Astrocyte (in vitro differentiated cells and primary cell): ENCODE measurements at regions not wholly inside any gene's neighbourhood (a gene's known extent, or its start where the extent isn't known, plus 50 kb on each side); places are given as distances from the start of the nearest gene placed in this dataset.
A peak's percentile ranks its signal among the peaks of the same experiment; 100 is the strongest.

Experiments used
- DNase-seq: peaks from one replicate; pipeline ENCODE4 v3.0.0-alpha.2; 2010; ENCODE audit warnings: low read depth
- FAIRE-seq: peaks from 2 replicates; lab custom pipeline; 2011; peaks lifted over from hg19 to GRCh38; lab: Jason Lieb, UNC
- H2AFZ ChIP-seq: 2 replicates; pipeline ENCODE4 v1.6.0; 2012; ENCODE audit warnings: low read depth, low read length, inconsistent platforms
- H3K27ac ChIP-seq: 2 replicates; pipeline ENCODE4 v1.5.1; 2011; ENCODE audit warnings: low read depth, low read length, inconsistent platforms
- H3K27me3 ChIP-seq: 2 replicates; pipeline ENCODE4 v1.6.0; 2011; ENCODE audit warnings: low read length, inconsistent platforms; ENCODE audit not compliant: insufficient read depth
- H3K36me3 ChIP-seq: 2 replicates; pipeline ENCODE4 v1.5.1; 2011; ENCODE audit warnings: low read length, inconsistent platforms; ENCODE audit not compliant: insufficient read depth
- H3K4me1 ChIP-seq: 2 replicates; pipeline ENCODE4 v1.5.1; 2011; ENCODE audit warnings: low read length, inconsistent platforms; ENCODE audit not compliant: insufficient read depth
- H3K4me2 ChIP-seq: 2 replicates; pipeline ENCODE4 v1.6.0; 2012; ENCODE audit warnings: low read length, inconsistent platforms
- H3K4me3 ChIP-seq: 2 replicates; pipeline ENCODE4 v1.5.1; 2011; ENCODE audit warnings: low read depth, mild to moderate bottlenecking, low read length, inconsistent platforms; ENCODE audit not compliant: insufficient read depth
- H3K79me2 ChIP-seq: 2 replicates; pipeline ENCODE4 v1.6.0; 2012; ENCODE audit warnings: mild to moderate bottlenecking, low read length, inconsistent platforms; ENCODE audit not compliant: insufficient read depth
- H3K9ac ChIP-seq: 2 replicates; pipeline ENCODE4 v1.6.0; 2012; ENCODE audit warnings: mild to moderate bottlenecking, low read length, inconsistent platforms
- H3K9me3 ChIP-seq: 2 replicates; pipeline ENCODE4 v1.5.1; 2012; ENCODE audit warnings: low read depth, mild to moderate bottlenecking, low read length, inconsistent platforms; ENCODE audit not compliant: insufficient read depth
- H4K20me1 ChIP-seq: 2 replicates; pipeline ENCODE4 v1.6.0; 2012; ENCODE audit warnings: low read length, inconsistent platforms; ENCODE audit not compliant: insufficient read depth
- H3K27ac Mint-ChIP-seq: one replicate; pipeline ENCODE4 v1.8.0; 2021; ENCODE audit warnings: mild to moderate bottlenecking, mixed read lengths; ENCODE audit not compliant: unreplicated experiment
- H3K27me3 Mint-ChIP-seq: one replicate; pipeline ENCODE4 v1.8.0; 2021; ENCODE audit warnings: low read depth, mixed read lengths; ENCODE audit not compliant: unreplicated experiment
- H3K36me3 Mint-ChIP-seq: one replicate; pipeline ENCODE4 v1.8.0; 2021; ENCODE audit warnings: low read depth, mixed read lengths; ENCODE audit not compliant: unreplicated experiment
- H3K4me1 Mint-ChIP-seq: one replicate; pipeline ENCODE4 v1.8.0; 2021; ENCODE audit warnings: low read depth, mixed read lengths; ENCODE audit not compliant: unreplicated experiment
- H3K4me3 Mint-ChIP-seq: one replicate; pipeline ENCODE4 v1.8.0; 2021; ENCODE audit warnings: mild to moderate bottlenecking, moderate library complexity, mixed read lengths; ENCODE audit not compliant: unreplicated experiment
- H3K9me3 Mint-ChIP-seq: one replicate; pipeline ENCODE4 v1.8.0; 2021; ENCODE audit warnings: mild to moderate bottlenecking, mixed read lengths; ENCODE audit not compliant: unreplicated experiment
- CTCF ChIP-seq: IDR thresholded peaks from 2 replicates; pipeline ENCODE4 v1.5.1; 2011; ENCODE audit warnings: low read depth, mild to moderate bottlenecking, inconsistent platforms, low read length, moderate library complexity; ENCODE audit not compliant: insufficient read depth
- EZH2 ChIP-seq: IDR thresholded peaks from 2 replicates; pipeline ENCODE4 v1.6.1; 2012; ENCODE audit warnings: mild to moderate bottlenecking, low read length, inconsistent platforms; ENCODE audit not compliant: insufficient read depth

GRCh38 chr16:7967996-7968509 lies 622.3 kb downstream of the TMEM114 start:
- Histone ChIP-seq H4K20me1 (no peaks in the 10 kb centered on the region), H3K27me3 (no peaks in the 10 kb centered on the region), H3K9me3 (peaks cover 6% of the 10 kb centered on the region), H3K79me2 (no peaks in the 10 kb centered on the region), H3K4me2 (no peak overlapping the region), H3K27ac (no peak overlapping the region), H3K4me3 (no peak overlapping the region), H2AFZ (no peak overlapping the region), H3K36me3 (no peaks in the 10 kb centered on the region), H3K4me1 (no peaks in the 10 kb centered on the region), H3K9ac (no peak overlapping the region)
- TF ChIP-seq CTCF = no peak
- no peak for TF ChIP-seq EZH2
- FAIRE-seq (no peak), DNase-seq (no peak)
- peak overlapping the region; percentile 75 for H3K27ac Mint-ChIP-seq
- H3K4me1 Mint-ChIP-seq = peaks cover 28% of the 10 kb centered on the region
- no peak overlapping the region for H3K4me3 Mint-ChIP-seq
- H3K27me3 Mint-ChIP-seq = no peaks in the 10 kb centered on the region
- no peaks in the 10 kb centered on the region for H3K9me3 Mint-ChIP-seq
- no peaks in the 10 kb centered on the region for H3K36me3 Mint-ChIP-seq

- peaks cover 1% of the 10 kb centered on the region for H3K27me3 Mint-ChIP-seq
- H3K27me3 ChIP-seq = no peaks in the 10 kb centered on the region
- no peak for TF ChIP-seq CTCF
- no peak for TF ChIP-seq EZH2
- H3K27ac Mint-ChIP-seq = no peak overlapping the region
- no peaks in the 10 kb centered on the region for H3K36me3 ChIP-seq
- H3K4me3 Mint-ChIP-seq = no peak overlapping the region
- DNase-seq (no peak), FAIRE-seq (no peak)
- H3K4me2 ChIP-seq = no peak overlapping the region
- peaks cover 26% of the 10 kb centered on the region for H3K4me1 Mint-ChIP-seq
- no peak overlapping the region for H3K27ac ChIP-seq
- H3K4me1 ChIP-seq = no peaks in the 10 kb centered on the region
- no peaks in the 10 kb centered on the region for H3K36me3 Mint-ChIP-seq
- H3K9me3 Mint-ChIP-seq = no peaks in the 10 kb centered on the region
- peaks cover 6% of the 10 kb centered on the region for H3K9me3 ChIP-seq
- no peak overlapping the region for H3K9ac ChIP-seq
- no peak overlapping the region for H3K4me3 ChIP-seq
- no peak overlapping the region for H2AFZ ChIP-seq
- no peaks in the 10 kb centered on the region for H3K79me2 ChIP-seq
- H4K20me1 ChIP-seq = no peaks in the 10 kb centered on the region
These were observed 625.6 kb downstream of the TMEM114 start for GRCh38 chr16:7964744-7965143.

- Histone ChIP-seq H3K4me3 (no peak overlapping the region), H3K79me2 (no peaks in the 10 kb centered on the region), H3K4me1 (no peaks in the 10 kb centered on the region), H3K27ac (no peak overlapping the region), H3K9ac (no peak overlapping the region), H2AFZ (no peak overlapping the region), H3K4me2 (no peak overlapping the region), H3K36me3 (no peaks in the 10 kb centered on the region), H4K20me1 (no peaks in the 10 kb centered on the region), H3K27me3 (no peaks in the 10 kb centered on the region), H3K9me3 (peaks cover 6% of the 10 kb centered on the region)
- Mint-ChIP-seq H3K27ac (no peak overlapping the region), H3K4me3 (no peak overlapping the region), H3K4me1 (peaks cover 22% of the 10 kb centered on the region), H3K36me3 (no peaks in the 10 kb centered on the region), H3K9me3 (no peaks in the 10 kb centered on the region), H3K27me3 (peaks cover 1% of the 10 kb centered on the region)
- FAIRE-seq (no peak), DNase-seq (no peak)
- TF ChIP-seq EZH2 (no peak), CTCF (no peak)
These were observed 626.1 kb downstream of the TMEM114 start for GRCh38 chr16:7964167-7964566.
